SK-N-SH treated with all-trans-retinoic acid at 6 μM for 48 hours (cell line): ENCODE measurements at regions not wholly inside any gene's neighbourhood (a gene's known extent, or its start where the extent isn't known, plus 50 kb on each side); places are given as distances from the start of the nearest gene placed in this dataset.

ENCODE experiments used
- ATAC-seq: fragments of 200-7000 bp; cut with Tn5 transposase; 3 replicates; pipeline ENCODE4 v1.9.1; 2020; ENCODE audit warnings: mild to moderate bottlenecking, moderate library complexity
- ARNTL ChIP-seq: fragments of 450-650 bp; formaldehyde crosslinking; IDR thresholded peaks from 2 replicates; pipeline ENCODE4 v1.5.0; 2020; ENCODE audit warnings: low read depth, mild to moderate bottlenecking, moderate library complexity, borderline replicate concordance
- BACH2 ChIP-seq: fragments of 250-450 bp; sonication (Bioruptor Pico); IDR thresholded peaks from 2 replicates; pipeline ENCODE4 v1.9.0; 2021; ENCODE audit warnings: mild to moderate bottlenecking, borderline replicate concordance
- CSDC2 ChIP-seq: fragments of 250-450 bp; sonication (Bioruptor Pico); IDR thresholded peaks from 2 replicates; pipeline ENCODE4 v1.5.0; 2020; ENCODE audit warnings: mild to moderate bottlenecking, moderate library complexity
- ESRRG ChIP-seq: fragments of 250-450 bp; sonication (Bioruptor Pico); IDR thresholded peaks from 2 replicates; pipeline ENCODE4 v1.6.1; 2021; ENCODE audit warnings: mild to moderate bottlenecking
- GLIS3 ChIP-seq: fragments of 250-450 bp; sonication (Bioruptor Pico); IDR thresholded peaks from 2 replicates; pipeline ENCODE4 v1.5.0; 2020; ENCODE audit warnings: mild to moderate bottlenecking, moderate library complexity
- ISL1 ChIP-seq: fragments of 250-450 bp; sonication (Bioruptor Pico); IDR thresholded peaks from 2 replicates; pipeline ENCODE4 v2.1.2; 2022; ENCODE audit warnings: mild to moderate bottlenecking, moderate library complexity
- OSR1 ChIP-seq: fragments of 250-450 bp; sonication (Bioruptor Pico); IDR thresholded peaks from 2 replicates; pipeline ENCODE4 v1.8.0; 2022; ENCODE audit warnings: moderate library complexity, mild to moderate bottlenecking, inconsistent platforms
- PPARA ChIP-seq: fragments of 250-450 bp; sonication (Bioruptor Pico); IDR thresholded peaks from 2 replicates; pipeline ENCODE4 v1.5.0; 2020; ENCODE audit warnings: mild to moderate bottlenecking, borderline replicate concordance
- TCF4 ChIP-seq: fragments of 250-450 bp; sonication (Bioruptor Pico); IDR thresholded peaks from 2 replicates; pipeline ENCODE4 v1.8.0; 2021; ENCODE audit warnings: mild to moderate bottlenecking, moderate library complexity, borderline replicate concordance
- TOX ChIP-seq: fragments of 250-450 bp; sonication (Bioruptor Pico); IDR thresholded peaks from 2 replicates; pipeline ENCODE4 v1.8.0; 2021; ENCODE audit warnings: mild to moderate bottlenecking, moderate library complexity, borderline replicate concordance
- ZC3H10 ChIP-seq: fragments of 250-450 bp; sonication (Bioruptor Pico); IDR thresholded peaks from 2 replicates; pipeline ENCODE4 v1.5.1; 2021; ENCODE audit warnings: mild to moderate bottlenecking, moderate library complexity
- ZFP3 ChIP-seq: fragments of 250-450 bp; sonication (Bioruptor Pico); IDR thresholded peaks from 2 replicates; pipeline ENCODE4 v1.5.0; 2020; ENCODE audit warnings: mild to moderate bottlenecking, moderate library complexity
- ZNF565 ChIP-seq: fragments of 450-650 bp; formaldehyde crosslinking; conservative IDR thresholded peaks from 2 replicates; pipeline ENCODE4 v1.5.0; 2020; ENCODE audit warnings: low read depth, mild to moderate bottlenecking, moderate library complexity
- ZNF70 ChIP-seq: fragments of 450-650 bp; formaldehyde crosslinking; IDR thresholded peaks from 2 replicates; pipeline ENCODE4 v1.5.0; 2020; ENCODE audit warnings: mild to moderate bottlenecking, moderate library complexity
- ZNF8 ChIP-seq: fragments of 450-650 bp; formaldehyde crosslinking; IDR thresholded peaks from 2 replicates; pipeline ENCODE4 v1.5.0; 2020; ENCODE audit warnings: mild to moderate bottlenecking, moderate library complexity
- TF ChIP-seq, protein P1 (sequence below): fragments of 250-450 bp; sonication (Bioruptor Pico); IDR thresholded peaks from 2 replicates; pipeline ENCODE4 v1.5.1; 2021; ENCODE audit warnings: mild to moderate bottlenecking, moderate library complexity
- TF ChIP-seq, protein P2 (sequence below): fragments of 250-450 bp; sonication (Bioruptor Pico); IDR thresholded peaks from 2 replicates; pipeline ENCODE4 v1.8.0; 2021; ENCODE audit warnings: low read depth, mild to moderate bottlenecking, moderate library complexity, borderline replicate concordance
- TF ChIP-seq, protein P3 (sequence below): fragments of 250-450 bp; sonication (Bioruptor Pico); IDR thresholded peaks from 2 replicates; pipeline ENCODE4 v1.5.1; 2020; ENCODE audit warnings: low read depth, mild to moderate bottlenecking, moderate library complexity
- TF ChIP-seq, protein P4 (sequence below): fragments of 250-450 bp; sonication (Bioruptor Pico); IDR thresholded peaks from 2 replicates; pipeline ENCODE4 v1.8.0; 2020; ENCODE audit warnings: mild to moderate bottlenecking, moderate library complexity, borderline replicate concordance

DNA sequence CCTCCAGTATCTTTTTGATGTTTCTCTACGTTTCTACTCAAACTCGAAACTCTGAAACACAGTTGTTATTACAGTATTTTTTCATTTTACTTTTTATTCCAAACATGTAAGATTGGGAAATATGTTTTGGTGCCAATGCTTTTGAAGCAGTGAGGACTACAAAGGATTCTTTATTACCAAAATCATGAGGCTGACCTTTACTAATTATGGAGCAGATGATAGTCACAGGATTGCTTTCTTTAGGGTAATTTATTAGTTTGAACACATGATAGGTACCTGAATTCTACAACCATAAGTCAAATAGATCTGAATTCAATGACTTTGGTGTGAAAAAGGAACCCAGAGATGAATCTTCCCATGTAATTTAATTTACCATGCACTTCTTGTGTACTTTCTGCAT lies 2015.1 kb upstream of the C9orf72 start:
- TF ChIP-seq OSR1 (CRISPR knock-in tag): no peak
- no peak for TF ChIP-seq ZNF565 (CRISPR knock-in tag)
- TF ChIP-seq, protein P1, sequence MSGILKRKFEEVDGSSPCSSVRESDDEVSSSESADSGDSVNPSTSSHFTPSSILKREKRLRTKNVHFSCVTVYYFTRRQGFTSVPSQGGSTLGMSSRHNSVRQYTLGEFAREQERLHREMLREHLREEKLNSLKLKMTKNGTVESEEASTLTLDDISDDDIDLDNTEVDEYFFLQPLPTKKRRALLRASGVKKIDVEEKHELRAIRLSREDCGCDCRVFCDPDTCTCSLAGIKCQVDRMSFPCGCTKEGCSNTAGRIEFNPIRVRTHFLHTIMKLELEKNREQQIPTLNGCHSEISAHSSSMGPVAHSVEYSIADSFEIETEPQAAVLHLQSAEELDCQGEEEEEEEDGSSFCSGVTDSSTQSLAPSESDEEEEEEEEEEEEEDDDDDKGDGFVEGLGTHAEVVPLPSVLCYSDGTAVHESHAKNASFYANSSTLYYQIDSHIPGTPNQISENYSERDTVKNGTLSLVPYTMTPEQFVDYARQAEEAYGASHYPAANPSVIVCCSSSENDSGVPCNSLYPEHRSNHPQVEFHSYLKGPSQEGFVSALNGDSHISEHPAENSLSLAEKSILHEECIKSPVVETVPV (CRISPR knock-in tag): no peak
- no peak for TF ChIP-seq ISL1
- TF ChIP-seq ESRRG (CRISPR knock-in tag): no peak
- no peak for TF ChIP-seq ZNF8 (CRISPR knock-in tag)
- TF ChIP-seq, protein P2, sequence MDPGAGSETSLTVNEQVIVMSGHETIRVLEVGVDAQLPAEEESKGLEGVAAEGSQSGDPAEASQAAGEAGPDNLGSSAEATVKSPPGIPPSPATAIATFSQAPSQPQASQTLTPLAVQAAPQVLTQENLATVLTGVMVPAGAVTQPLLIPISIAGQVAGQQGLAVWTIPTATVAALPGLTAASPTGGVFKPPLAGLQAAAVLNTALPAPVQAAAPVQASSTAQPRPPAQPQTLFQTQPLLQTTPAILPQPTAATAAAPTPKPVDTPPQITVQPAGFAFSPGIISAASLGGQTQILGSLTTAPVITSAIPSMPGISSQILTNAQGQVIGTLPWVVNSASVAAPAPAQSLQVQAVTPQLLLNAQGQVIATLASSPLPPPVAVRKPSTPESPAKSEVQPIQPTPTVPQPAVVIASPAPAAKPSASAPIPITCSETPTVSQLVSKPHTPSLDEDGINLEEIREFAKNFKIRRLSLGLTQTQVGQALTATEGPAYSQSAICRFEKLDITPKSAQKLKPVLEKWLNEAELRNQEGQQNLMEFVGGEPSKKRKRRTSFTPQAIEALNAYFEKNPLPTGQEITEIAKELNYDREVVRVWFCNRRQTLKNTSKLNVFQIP (CRISPR knock-in tag): no peak
- TF ChIP-seq, protein P3, sequence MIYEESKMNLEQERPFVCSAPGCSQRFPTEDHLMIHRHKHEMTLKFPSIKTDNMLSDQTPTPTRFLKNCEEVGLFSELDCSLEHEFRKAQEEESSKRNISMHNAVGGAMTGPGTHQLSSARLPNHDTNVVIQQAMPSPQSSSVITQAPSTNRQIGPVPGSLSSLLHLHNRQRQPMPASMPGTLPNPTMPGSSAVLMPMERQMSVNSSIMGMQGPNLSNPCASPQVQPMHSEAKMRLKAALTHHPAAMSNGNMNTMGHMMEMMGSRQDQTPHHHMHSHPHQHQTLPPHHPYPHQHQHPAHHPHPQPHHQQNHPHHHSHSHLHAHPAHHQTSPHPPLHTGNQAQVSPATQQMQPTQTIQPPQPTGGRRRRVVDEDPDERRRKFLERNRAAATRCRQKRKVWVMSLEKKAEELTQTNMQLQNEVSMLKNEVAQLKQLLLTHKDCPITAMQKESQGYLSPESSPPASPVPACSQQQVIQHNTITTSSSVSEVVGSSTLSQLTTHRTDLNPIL: no peak
- TF ChIP-seq GLIS3 (CRISPR knock-in tag): no peak
- no peak for TF ChIP-seq ZC3H10 (CRISPR knock-in tag)
- no peak for TF ChIP-seq TOX (CRISPR knock-in tag)
- no peak for ATAC-seq

DNA sequence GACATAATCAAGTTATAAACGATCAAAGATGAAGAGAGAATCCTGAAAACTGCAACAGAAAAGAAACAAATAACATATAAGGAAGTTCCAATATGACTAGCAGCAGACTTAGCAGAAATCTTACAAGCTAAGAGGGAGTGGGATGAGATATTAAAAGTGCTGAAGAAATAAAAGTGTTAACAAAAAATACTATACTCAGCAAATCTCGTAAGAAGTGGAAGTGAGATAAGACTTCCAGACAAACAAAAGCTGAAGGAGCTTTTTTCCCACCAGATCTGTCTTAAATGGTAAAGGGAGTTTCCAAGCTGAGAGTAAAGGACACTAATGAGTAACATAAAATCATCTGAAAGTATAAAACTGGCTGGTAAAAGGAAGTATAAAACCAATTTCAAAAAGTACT lies 2036.0 kb upstream of the C9orf72 start:
- TF ChIP-seq, protein P1 (CRISPR knock-in tag): no peak
- ATAC-seq: no peak

DNA sequence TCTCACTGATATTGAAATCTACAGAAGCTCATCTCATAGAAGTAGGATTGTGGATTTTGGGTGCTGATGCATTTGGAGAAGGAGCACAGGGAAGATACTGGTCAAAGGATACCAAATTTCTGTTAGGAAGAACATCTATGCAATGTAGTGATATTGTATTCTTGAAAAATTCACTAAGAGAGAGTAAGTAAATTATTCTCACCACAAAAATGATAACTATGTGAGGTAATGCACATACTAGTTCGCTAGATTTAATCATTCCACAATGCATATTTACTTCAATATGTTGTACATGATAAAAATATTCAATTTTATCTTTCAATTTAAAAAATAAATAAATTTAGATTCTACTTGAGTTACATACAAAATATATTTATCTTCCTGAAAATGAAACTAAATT lies 2040.5 kb upstream of the C9orf72 start:
- TF ChIP-seq TCF4 (CRISPR knock-in tag) (no peak), BACH2 (no peak), ISL1 (peak; percentile 71), ESRRG (CRISPR knock-in tag) (no peak)
- peak; percentile 78 for ATAC-seq

DNA sequence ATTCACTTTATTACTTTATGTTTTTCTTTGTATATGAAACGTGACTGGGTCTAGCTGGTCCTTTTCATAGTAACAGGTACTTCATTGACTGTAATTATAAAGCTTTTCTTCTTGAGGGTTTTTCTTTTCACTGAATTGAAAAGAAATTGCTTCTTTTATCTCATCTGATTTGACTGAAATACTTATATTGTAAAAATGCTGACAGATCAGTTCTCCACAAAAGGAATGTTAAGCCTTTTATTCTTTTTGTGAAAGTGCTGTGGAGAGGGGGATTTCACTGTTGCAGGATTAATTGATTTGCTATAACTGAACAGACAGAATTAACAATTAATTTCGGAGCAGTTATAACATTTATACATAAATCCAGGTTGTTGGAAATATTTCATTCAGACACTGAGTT lies 2043.6 kb upstream of the C9orf72 start:
- ATAC-seq: no peak
- TF ChIP-seq, protein P4, sequence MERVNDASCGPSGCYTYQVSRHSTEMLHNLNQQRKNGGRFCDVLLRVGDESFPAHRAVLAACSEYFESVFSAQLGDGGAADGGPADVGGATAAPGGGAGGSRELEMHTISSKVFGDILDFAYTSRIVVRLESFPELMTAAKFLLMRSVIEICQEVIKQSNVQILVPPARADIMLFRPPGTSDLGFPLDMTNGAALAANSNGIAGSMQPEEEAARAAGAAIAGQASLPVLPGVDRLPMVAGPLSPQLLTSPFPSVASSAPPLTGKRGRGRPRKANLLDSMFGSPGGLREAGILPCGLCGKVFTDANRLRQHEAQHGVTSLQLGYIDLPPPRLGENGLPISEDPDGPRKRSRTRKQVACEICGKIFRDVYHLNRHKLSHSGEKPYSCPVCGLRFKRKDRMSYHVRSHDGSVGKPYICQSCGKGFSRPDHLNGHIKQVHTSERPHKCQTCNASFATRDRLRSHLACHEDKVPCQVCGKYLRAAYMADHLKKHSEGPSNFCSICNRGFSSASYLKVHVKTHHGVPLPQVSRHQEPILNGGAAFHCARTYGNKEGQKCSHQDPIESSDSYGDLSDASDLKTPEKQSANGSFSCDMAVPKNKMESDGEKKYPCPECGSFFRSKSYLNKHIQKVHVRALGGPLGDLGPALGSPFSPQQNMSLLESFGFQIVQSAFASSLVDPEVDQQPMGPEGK (CRISPR knock-in tag): no peak
- TF ChIP-seq TOX (CRISPR knock-in tag) (no peak), ZNF70 (CRISPR knock-in tag) (no peak), PPARA (CRISPR knock-in tag) (no peak), ZC3H10 (CRISPR knock-in tag) (no peak), ZNF8 (CRISPR knock-in tag) (no peak), ZFP3 (CRISPR knock-in tag) (no peak), ESRRG (CRISPR knock-in tag) (no peak), ARNTL (CRISPR knock-in tag) (no peak), CSDC2 (CRISPR knock-in tag) (no peak), OSR1 (CRISPR knock-in tag) (no peak)
- TF ChIP-seq, protein P1 (CRISPR knock-in tag): no peak
